MCF 10A (cell line): ENCODE measurements at regions not wholly inside any gene's neighbourhood (a gene's known extent, or its start where the extent isn't known, plus 50 kb on each side); places are given as distances from the start of the nearest gene placed in this dataset.

Source experiments
- BruUV-seq: library from RNA; stranded (reverse); fragments of 400-500 nt; replicated peaks from 2 replicates; lab custom pipeline; 2021; lab: Mats Ljungman, UMichigan
- CTCF ChIA-PET: fragments of 300-600 bp; sonication (Branson Sonifier 250); formaldehyde crosslinking; extraction: SDS; loops from one replicate; lab custom pipeline; 2021; ENCODE audit warnings: antibody characterized with exemption, inconsistent platforms; lab: Yijun Ruan, JAX
- POLR2A ChIA-PET: fragments of 300-600, 350-650 bp; sonication (Branson Sonifier 250); formaldehyde crosslinking; extraction: SDS; loops from one replicate; lab custom pipeline; 2020; ENCODE audit warnings: antibody characterized with exemption, inconsistent platforms; lab: Yijun Ruan, JAX
- DNase-seq: peaks from one replicate; pipeline ENCODE4 v3.0.0-alpha.2; 2018; ENCODE audit not compliant: unreplicated experiment
- H3K27ac Mint-ChIP-seq: one replicate; pipeline ENCODE4 v1.8.0; 2022; ENCODE audit warnings: mild to moderate bottlenecking, low read depth, mixed read lengths; ENCODE audit not compliant: unreplicated experiment
- H3K27me3 Mint-ChIP-seq: one replicate; pipeline ENCODE4 v1.8.0; 2022; ENCODE audit warnings: mixed read lengths; ENCODE audit not compliant: insufficient read depth, unreplicated experiment
- H3K36me3 Mint-ChIP-seq: one replicate; pipeline ENCODE4 v1.8.0; 2022; ENCODE audit warnings: mild to moderate bottlenecking, moderate library complexity, mixed read lengths; ENCODE audit not compliant: insufficient read depth, unreplicated experiment
- H3K4me1 Mint-ChIP-seq: one replicate; pipeline ENCODE4 v1.8.0; 2022; ENCODE audit warnings: mixed read lengths; ENCODE audit not compliant: insufficient read depth, unreplicated experiment
- H3K4me3 Mint-ChIP-seq: one replicate; pipeline ENCODE4 v1.8.0; 2022; ENCODE audit warnings: mild to moderate bottlenecking, moderate library complexity, mixed read lengths; ENCODE audit not compliant: unreplicated experiment
- H3K9me3 Mint-ChIP-seq: one replicate; pipeline ENCODE4 v1.8.0; 2022; ENCODE audit warnings: mixed read lengths; ENCODE audit not compliant: unreplicated experiment
- CTCF ChIP-seq: fragments of 200-600 bp; IDR thresholded peaks from one replicate; pipeline ENCODE4 v1.8.0; 2022; ENCODE audit warnings: antibody characterized with exemption, mild to moderate bottlenecking; ENCODE audit not compliant: unreplicated experiment
- intact Hi-C: fragments of 100-400 bp; cut with micrococcal nuclease; formaldehyde crosslinking; loops from 2 replicates; pipeline ENCODE4 v1.14.1; 2022

GRCh38 chr4:14375816-14376215 is 626.5 kb upstream of the CPEB2 start:
- BruUV-seq: no TSS peak
- no peaks in the 10 kb centered on the region for H3K9me3 Mint-ChIP-seq
- POLR2A ChIA-PET: no interaction called here
- no peak overlapping the region for H3K27ac Mint-ChIP-seq
- H3K4me1 Mint-ChIP-seq: peaks cover 6% of the 10 kb centered on the region
- H3K27me3 Mint-ChIP-seq: no peaks in the 10 kb centered on the region
- no peak for TF ChIP-seq CTCF
- intact Hi-C loops: no loop called here
- no peaks in the 10 kb centered on the region for H3K36me3 Mint-ChIP-seq
- no peak overlapping the region for H3K4me3 Mint-ChIP-seq
- CTCF ChIA-PET: interaction anchor here (0.6 to 0.7 kb wide), 2 partner anchors 11 to 722 kb away, joined by 3 read pairs; no protein-coding TSS in a partner anchor
- peak; percentile 20 for DNase-seq

- H3K9me3 Mint-ChIP-seq: no peaks in the 10 kb centered on the region
- H3K27ac Mint-ChIP-seq: no peak overlapping the region
- no TSS peak for BruUV-seq
- ChIA-PET POLR2A (interaction anchor here (0.5 kb wide), 1 partner anchor 627 kb away, joined by 3 read pairs; no protein-coding TSS in a partner anchor), CTCF (interaction anchor here (0.6 kb wide), 1 partner anchor 600 kb away, joined by 3 read pairs; no protein-coding TSS in a partner anchor)
- no peak for TF ChIP-seq CTCF
- H3K4me3 Mint-ChIP-seq: no peak overlapping the region
- no peaks in the 10 kb centered on the region for H3K36me3 Mint-ChIP-seq
- H3K27me3 Mint-ChIP-seq: no peaks in the 10 kb centered on the region
- no peak for DNase-seq
- peaks cover 6% of the 10 kb centered on the region for H3K4me1 Mint-ChIP-seq
- intact Hi-C loops: no loop called here
These were observed 623.1 kb upstream of the CPEB2 start for GRCh38 chr4:14379183-14379582.

GRCh38 chr4:14383652-14384051 is 618.6 kb upstream of the CPEB2 start:
- no peaks in the 10 kb centered on the region for H3K36me3 Mint-ChIP-seq
- H3K4me3 Mint-ChIP-seq: no peak overlapping the region
- POLR2A ChIA-PET: no interaction called here
- no peak for DNase-seq
- no peaks in the 10 kb centered on the region for H3K9me3 Mint-ChIP-seq
- no peak overlapping the region for H3K27ac Mint-ChIP-seq
- H3K4me1 Mint-ChIP-seq: no peaks in the 10 kb centered on the region
- BruUV-seq: no TSS peak
- CTCF ChIA-PET: interaction anchor here (0.6 kb wide), 1 partner anchor 203 kb away, joined by 3 read pairs; no protein-coding TSS in a partner anchor
- no peak for TF ChIP-seq CTCF
- intact Hi-C loops: no loop called here
- no peaks in the 10 kb centered on the region for H3K27me3 Mint-ChIP-seq

GRCh38 chr4:14384824-14385223 is 617.5 kb upstream of the CPEB2 start:
- no TSS peak for BruUV-seq
- no peak overlapping the region for H3K27ac Mint-ChIP-seq
- no peaks in the 10 kb centered on the region for H3K36me3 Mint-ChIP-seq
- POLR2A ChIA-PET: no interaction called here
- no peak overlapping the region for H3K4me3 Mint-ChIP-seq
- H3K9me3 Mint-ChIP-seq: no peaks in the 10 kb centered on the region
- no peak for TF ChIP-seq CTCF
- CTCF ChIA-PET: no interaction called here
- no peaks in the 10 kb centered on the region for H3K4me1 Mint-ChIP-seq
- DNase-seq: no peak
- intact Hi-C loops: no loop called here
- H3K27me3 Mint-ChIP-seq: no peaks in the 10 kb centered on the region
